ENCODE measurements at regions not wholly inside any gene's neighbourhood (a gene's known extent, or its start where the extent isn't known, plus 50 kb on each side); places are given as distances from the start of the nearest gene placed in this dataset.

DNA sequence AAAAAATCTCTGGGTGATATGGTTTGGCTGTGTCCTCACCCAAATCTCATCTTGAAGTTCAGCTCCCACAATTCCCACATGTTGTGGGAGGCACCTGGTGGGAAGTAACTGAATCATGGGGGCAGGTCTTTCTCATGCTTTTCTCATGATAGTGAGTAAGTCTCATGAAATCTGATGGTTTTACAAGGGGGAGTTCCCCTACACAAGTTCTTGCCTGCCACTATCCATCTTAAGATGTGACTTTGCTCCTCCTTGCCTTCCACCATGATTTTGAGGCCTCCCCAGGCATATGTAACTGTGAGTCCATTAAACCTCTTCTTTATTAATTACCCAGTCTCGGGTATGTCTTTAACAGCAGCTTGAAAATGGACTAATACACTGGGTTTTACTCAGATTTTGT is 513.9 kb downstream of the TLE4 start:
- no peak for TF ChIP-seq POLR2AphosphoS5 (IDR thresholded peaks at IDR 0.05; ENCODE audit: low read depth, low read length)
- TF ChIP-seq FOXP2 (optimal IDR thresholded peaks at IDR 0.05; ENCODE audit: borderline replicate concordance, extremely low read depth, extremely low read length, insufficient read depth): no peak
- TF ChIP-seq TAF1 (IDR thresholded peaks at IDR 0.05; ENCODE audit: borderline replicate concordance, insufficient read depth, low read length): no peak
- TF ChIP-seq, protein P1, sequence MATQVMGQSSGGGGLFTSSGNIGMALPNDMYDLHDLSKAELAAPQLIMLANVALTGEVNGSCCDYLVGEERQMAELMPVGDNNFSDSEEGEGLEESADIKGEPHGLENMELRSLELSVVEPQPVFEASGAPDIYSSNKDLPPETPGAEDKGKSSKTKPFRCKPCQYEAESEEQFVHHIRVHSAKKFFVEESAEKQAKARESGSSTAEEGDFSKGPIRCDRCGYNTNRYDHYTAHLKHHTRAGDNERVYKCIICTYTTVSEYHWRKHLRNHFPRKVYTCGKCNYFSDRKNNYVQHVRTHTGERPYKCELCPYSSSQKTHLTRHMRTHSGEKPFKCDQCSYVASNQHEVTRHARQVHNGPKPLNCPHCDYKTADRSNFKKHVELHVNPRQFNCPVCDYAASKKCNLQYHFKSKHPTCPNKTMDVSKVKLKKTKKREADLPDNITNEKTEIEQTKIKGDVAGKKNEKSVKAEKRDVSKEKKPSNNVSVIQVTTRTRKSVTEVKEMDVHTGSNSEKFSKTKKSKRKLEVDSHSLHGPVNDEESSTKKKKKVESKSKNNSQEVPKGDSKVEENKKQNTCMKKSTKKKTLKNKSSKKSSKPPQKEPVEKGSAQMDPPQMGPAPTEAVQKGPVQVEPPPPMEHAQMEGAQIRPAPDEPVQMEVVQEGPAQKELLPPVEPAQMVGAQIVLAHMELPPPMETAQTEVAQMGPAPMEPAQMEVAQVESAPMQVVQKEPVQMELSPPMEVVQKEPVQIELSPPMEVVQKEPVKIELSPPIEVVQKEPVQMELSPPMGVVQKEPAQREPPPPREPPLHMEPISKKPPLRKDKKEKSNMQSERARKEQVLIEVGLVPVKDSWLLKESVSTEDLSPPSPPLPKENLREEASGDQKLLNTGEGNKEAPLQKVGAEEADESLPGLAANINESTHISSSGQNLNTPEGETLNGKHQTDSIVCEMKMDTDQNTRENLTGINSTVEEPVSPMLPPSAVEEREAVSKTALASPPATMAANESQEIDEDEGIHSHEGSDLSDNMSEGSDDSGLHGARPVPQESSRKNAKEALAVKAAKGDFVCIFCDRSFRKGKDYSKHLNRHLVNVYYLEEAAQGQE (IDR thresholded peaks at IDR 0.05; ENCODE audit: insufficient read depth in 1 of 2, low read depth in 2 of 2, low read length in 2 of 2): no peak
- no peak for TF ChIP-seq SIN3A (IDR thresholded peaks at IDR 0.05; ENCODE audit: borderline replicate concordance, insufficient read depth, low read length)

DNA sequence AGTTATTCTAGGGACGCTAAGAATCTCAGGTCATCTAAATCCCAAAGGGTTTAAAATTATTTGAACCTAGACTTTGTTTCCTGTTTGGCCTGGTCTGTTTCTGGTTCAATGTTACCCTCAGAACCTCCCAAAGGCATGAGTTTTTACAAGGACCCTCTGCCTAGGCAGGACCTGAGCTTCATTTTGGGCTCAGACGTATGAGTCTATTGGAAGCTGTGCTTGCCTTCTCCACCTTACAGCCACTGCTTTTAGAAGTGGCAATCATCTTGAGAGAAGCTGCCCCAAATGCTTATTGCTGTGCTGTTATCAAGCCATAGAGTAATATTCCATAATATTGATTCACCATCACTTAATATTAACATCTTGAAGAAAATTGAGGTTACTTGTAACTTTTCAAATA is 510.4 kb downstream of the TLE4 start:
- TF ChIP-seq SIN3A (IDR thresholded peaks at IDR 0.05; ENCODE audit: borderline replicate concordance, insufficient read depth, low read length) (no peak), FOXP2 (optimal IDR thresholded peaks at IDR 0.05; ENCODE audit: borderline replicate concordance, extremely low read depth, extremely low read length, insufficient read depth) (no peak), TAF1 (IDR thresholded peaks at IDR 0.05; ENCODE audit: borderline replicate concordance, insufficient read depth, low read length) (no peak), POLR2AphosphoS5 (IDR thresholded peaks at IDR 0.05; ENCODE audit: low read depth, low read length) (no peak)
- TF ChIP-seq, protein P1 (IDR thresholded peaks at IDR 0.05; ENCODE audit: insufficient read depth in 1 of 2, low read depth in 2 of 2, low read length in 2 of 2): no peak

DNA sequence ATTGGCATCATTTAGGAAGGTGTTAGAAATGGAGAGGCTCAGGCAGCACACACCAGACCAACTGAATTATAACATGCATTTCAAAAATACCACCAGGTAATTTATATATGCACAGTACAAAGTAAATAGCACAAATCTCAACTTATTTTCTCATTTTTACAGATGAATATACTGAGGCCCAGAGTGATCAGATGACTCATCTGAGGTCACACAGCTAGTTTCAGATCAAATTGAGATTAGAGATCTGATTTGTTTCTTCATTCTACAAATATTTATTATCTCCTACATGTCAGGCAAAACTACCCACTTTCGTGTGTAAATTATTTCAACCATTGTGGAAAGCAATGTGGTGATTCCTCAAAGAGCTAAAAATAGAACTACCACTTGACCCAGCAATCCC is 507.1 kb downstream of the TLE4 start:
- no peak for TF ChIP-seq FOXP2 (optimal IDR thresholded peaks at IDR 0.05; ENCODE audit: borderline replicate concordance, extremely low read depth, extremely low read length, insufficient read depth)
- TF ChIP-seq POLR2AphosphoS5 (IDR thresholded peaks at IDR 0.05; ENCODE audit: low read depth, low read length): no peak
- no peak for TF ChIP-seq SIN3A (IDR thresholded peaks at IDR 0.05; ENCODE audit: borderline replicate concordance, insufficient read depth, low read length)
- TF ChIP-seq, protein P1 (IDR thresholded peaks at IDR 0.05; ENCODE audit: insufficient read depth in 1 of 2, low read depth in 2 of 2, low read length in 2 of 2): no peak
- no peak for TF ChIP-seq TAF1 (IDR thresholded peaks at IDR 0.05; ENCODE audit: borderline replicate concordance, insufficient read depth, low read length)

DNA sequence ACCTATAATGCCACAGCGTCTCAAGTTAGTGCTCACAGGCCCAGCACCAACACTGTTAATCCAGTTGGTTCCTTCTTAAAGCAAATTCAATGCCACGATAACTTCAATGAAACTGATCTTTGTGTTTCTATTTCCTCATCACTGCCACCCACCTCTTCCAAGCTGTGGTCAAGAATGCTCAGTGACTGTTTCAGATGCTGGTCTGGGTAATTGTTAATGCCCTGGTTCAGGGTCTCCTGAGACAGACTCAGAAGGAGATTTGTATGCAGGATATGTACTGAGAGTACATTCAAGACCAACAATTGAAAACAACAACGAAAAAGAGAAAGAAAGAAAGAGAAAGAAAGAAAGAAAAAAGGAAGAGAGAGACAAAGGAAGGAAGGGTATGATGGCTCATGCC is 505.3 kb downstream of the TLE4 start:
- TF ChIP-seq POLR2AphosphoS5 (IDR thresholded peaks at IDR 0.05; ENCODE audit: low read depth, low read length) (no peak), TAF1 (IDR thresholded peaks at IDR 0.05; ENCODE audit: borderline replicate concordance, insufficient read depth, low read length) (no peak), FOXP2 (optimal IDR thresholded peaks at IDR 0.05; ENCODE audit: borderline replicate concordance, extremely low read depth, extremely low read length, insufficient read depth) (no peak), SIN3A (IDR thresholded peaks at IDR 0.05; ENCODE audit: borderline replicate concordance, insufficient read depth, low read length) (no peak)
- TF ChIP-seq, protein P1 (IDR thresholded peaks at IDR 0.05; ENCODE audit: insufficient read depth in 1 of 2, low read depth in 2 of 2, low read length in 2 of 2): no peak

DNA sequence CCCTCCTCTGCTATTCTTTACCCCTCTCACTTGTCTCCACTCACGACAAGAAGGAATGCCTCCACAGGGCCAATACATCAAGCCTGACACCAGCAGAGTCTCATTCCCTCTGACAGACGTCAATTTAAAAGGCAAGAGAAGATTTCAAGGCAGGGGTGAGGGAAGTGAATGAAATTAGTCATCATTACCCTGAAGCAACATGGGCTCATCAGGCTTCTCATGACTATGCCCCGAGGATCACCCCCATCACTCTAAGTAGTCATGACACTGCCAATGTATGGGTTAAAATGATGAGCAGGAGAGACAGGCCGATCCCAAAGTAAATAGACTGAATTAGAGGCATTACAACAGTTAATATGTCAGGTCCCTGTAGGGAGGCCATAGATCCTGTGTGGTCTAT is 504.4 kb downstream of the TLE4 start:
- no peak for TF ChIP-seq SIN3A (IDR thresholded peaks at IDR 0.05; ENCODE audit: borderline replicate concordance, insufficient read depth, low read length)
- TF ChIP-seq FOXP2 (optimal IDR thresholded peaks at IDR 0.05; ENCODE audit: borderline replicate concordance, extremely low read depth, extremely low read length, insufficient read depth): no peak
- TF ChIP-seq TAF1 (IDR thresholded peaks at IDR 0.05; ENCODE audit: borderline replicate concordance, insufficient read depth, low read length): no peak
- TF ChIP-seq, protein P1 (IDR thresholded peaks at IDR 0.05; ENCODE audit: insufficient read depth in 1 of 2, low read depth in 2 of 2, low read length in 2 of 2): no peak
- no peak for TF ChIP-seq POLR2AphosphoS5 (IDR thresholded peaks at IDR 0.05; ENCODE audit: low read depth, low read length)
